ENCODE measurements at regions not wholly inside any gene's neighbourhood (a gene's known extent, or its start where the extent isn't known, plus 50 kb on each side); places are given as distances from the start of the nearest gene placed in this dataset.

GRCh38 chr5:165119175-165119574 lies 1613.8 kb downstream of the MAT2B start:
- no peak for TF ChIP-seq EP300 (conservative IDR thresholded peaks at IDR 0.05; ENCODE audit: poor library complexity, severe bottlenecking)
- TF ChIP-seq, protein P1, sequence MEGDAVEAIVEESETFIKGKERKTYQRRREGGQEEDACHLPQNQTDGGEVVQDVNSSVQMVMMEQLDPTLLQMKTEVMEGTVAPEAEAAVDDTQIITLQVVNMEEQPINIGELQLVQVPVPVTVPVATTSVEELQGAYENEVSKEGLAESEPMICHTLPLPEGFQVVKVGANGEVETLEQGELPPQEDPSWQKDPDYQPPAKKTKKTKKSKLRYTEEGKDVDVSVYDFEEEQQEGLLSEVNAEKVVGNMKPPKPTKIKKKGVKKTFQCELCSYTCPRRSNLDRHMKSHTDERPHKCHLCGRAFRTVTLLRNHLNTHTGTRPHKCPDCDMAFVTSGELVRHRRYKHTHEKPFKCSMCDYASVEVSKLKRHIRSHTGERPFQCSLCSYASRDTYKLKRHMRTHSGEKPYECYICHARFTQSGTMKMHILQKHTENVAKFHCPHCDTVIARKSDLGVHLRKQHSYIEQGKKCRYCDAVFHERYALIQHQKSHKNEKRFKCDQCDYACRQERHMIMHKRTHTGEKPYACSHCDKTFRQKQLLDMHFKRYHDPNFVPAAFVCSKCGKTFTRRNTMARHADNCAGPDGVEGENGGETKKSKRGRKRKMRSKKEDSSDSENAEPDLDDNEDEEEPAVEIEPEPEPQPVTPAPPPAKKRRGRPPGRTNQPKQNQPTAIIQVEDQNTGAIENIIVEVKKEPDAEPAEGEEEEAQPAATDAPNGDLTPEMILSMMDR (IDR thresholded peaks at IDR 0.05; ENCODE audit: poor library complexity, severe bottlenecking), result no peak
- no peak for TF ChIP-seq TAF1 (IDR thresholded peaks at IDR 0.05; ENCODE audit: low read depth)
- no peak for TF ChIP-seq POLR2AphosphoS5 (IDR thresholded peaks at IDR 0.05)
